WERI-Rb-1 (cell line): ENCODE measurements at regions not wholly inside any gene's neighbourhood (a gene's known extent, or its start where the extent isn't known, plus 50 kb on each side); places are given as distances from the start of the nearest gene placed in this dataset.

Source experiments
- DNase-seq: peaks from one replicate; pipeline ENCODE4 v3.0.0-alpha.2; 2020
- H3K27ac ChIP-seq: fragments of 250-450 bp; sonication (Bioruptor Pico); 2 replicates; pipeline ENCODE4 v1.5.1; 2020; ENCODE audit warnings: mild to moderate bottlenecking, moderate library complexity
- H3K27me3 ChIP-seq: fragments of 250-450 bp; sonication (Bioruptor Pico); 2 replicates; pipeline ENCODE4 v1.5.1; 2021; ENCODE audit warnings: mild to moderate bottlenecking, low read depth, moderate library complexity; ENCODE audit not compliant: insufficient read depth, severe bottlenecking
- H3K36me3 ChIP-seq: fragments of 250-450 bp; sonication (Bioruptor Pico); 2 replicates; pipeline ENCODE4 v1.5.1; 2020; ENCODE audit warnings: mild to moderate bottlenecking, moderate library complexity
- H3K4me3 ChIP-seq: 2 replicates; pipeline ENCODE4 v1.5.1; 2011; ENCODE audit warnings: low read depth, mild to moderate bottlenecking, control low read depth, low read length
- H3K9me3 ChIP-seq: fragments of 250-450 bp; sonication (Bioruptor Pico); 2 replicates; pipeline ENCODE4 v1.5.1; 2021; ENCODE audit warnings: mild to moderate bottlenecking, moderate library complexity; ENCODE audit not compliant: severe bottlenecking
- CTCF ChIP-seq: IDR thresholded peaks from 2 replicates; pipeline ENCODE4 v1.5.1; 2011; ENCODE audit warnings: low read depth, mild to moderate bottlenecking, control low read depth, inconsistent platforms, low read length

GRCh38 chr1:2921970-2922686 is 99.1 kb upstream of the ACTRT2 start:
- peak; percentile 85 for TF ChIP-seq CTCF
- DNase-seq = peak; percentile 40
- H3K36me3 ChIP-seq = no peaks in the 10 kb centered on the region
- no peaks in the 10 kb centered on the region for H3K27me3 ChIP-seq
- no peak overlapping the region for H3K4me3 ChIP-seq
- no peaks in the 10 kb centered on the region for H3K9me3 ChIP-seq
- H3K27ac ChIP-seq = no peak overlapping the region

GRCh38 chr1:2923351-2923750 is 97.9 kb upstream of the ACTRT2 start:
- DNase-seq = no peak
- Histone ChIP-seq H3K36me3 (no peaks in the 10 kb centered on the region), H3K27me3 (no peaks in the 10 kb centered on the region), H3K27ac (no peak overlapping the region), H3K9me3 (no peaks in the 10 kb centered on the region), H3K4me3 (no peak overlapping the region)
- TF ChIP-seq CTCF = no peak

GRCh38 chr1:2925291-2925690 is 96.0 kb upstream of the ACTRT2 start:
- TF ChIP-seq CTCF = no peak
- no peak for DNase-seq
- Histone ChIP-seq H3K36me3 (no peaks in the 10 kb centered on the region), H3K9me3 (no peaks in the 10 kb centered on the region), H3K27ac (no peak overlapping the region), H3K4me3 (no peak overlapping the region), H3K27me3 (no peaks in the 10 kb centered on the region)

- no peak for DNase-seq
- H3K9me3 ChIP-seq = no peaks in the 10 kb centered on the region
- no peak overlapping the region for H3K4me3 ChIP-seq
- no peaks in the 10 kb centered on the region for H3K36me3 ChIP-seq
- no peak overlapping the region for H3K27ac ChIP-seq
- TF ChIP-seq CTCF = no peak
- H3K27me3 ChIP-seq = no peaks in the 10 kb centered on the region
Observed at GRCh38 chr1:2925918-2926317, 95.3 kb upstream of the ACTRT2 start.

GRCh38 chr1:2926447-2927055 is 94.7 kb upstream of the ACTRT2 start:
- no peak for TF ChIP-seq CTCF
- H3K27me3 ChIP-seq = no peaks in the 10 kb centered on the region

More at GRCh38 chr1:2926447-2927055, 94.7 kb upstream of the ACTRT2 start:
- DNase-seq = no peak
- no peaks in the 10 kb centered on the region for H3K9me3 ChIP-seq
- H3K27ac ChIP-seq = no peak overlapping the region
- no peaks in the 10 kb centered on the region for H3K36me3 ChIP-seq
- H3K4me3 ChIP-seq = no peak overlapping the region
